HT1080 (cell line): ENCODE measurements at regions not wholly inside any gene's neighbourhood (a gene's known extent, or its start where the extent isn't known, plus 50 kb on each side); places are given as distances from the start of the nearest gene placed in this dataset. TPM values are rescaled to one million over a fixed set of nuclear protein-coding genes. Genes with fewer than 3 reads are reported as not detected.
"Not testable (repeated sequence)": the region's sequence is repeated elsewhere in the genome, so short reads cannot be mapped to it uniquely, and the experiment has no call there.

ENCODE experiments used
- DNase-seq: peaks from one replicate; pipeline ENCODE4 v3.0.0-alpha.2; 2015; ENCODE audit warnings: low read depth
- small RNA-seq: library from RNA; depleted of rRNA; stranded (forward); fragments of <200 nt; gene quantifications from one replicate; pipeline ENCODE3, GENCODE V24; 2014

GRCh38 chr2:91604629-91605028, 2913.2 kb downstream of the RPIA start:
- not testable (repeated sequence) for DNase-seq

GRCh38 chr2:91623739-91624138, 2932.3 kb downstream of the RPIA start:
- not testable (repeated sequence) for DNase-seq

GRCh38 chr2:91628471-91628870, 2937.0 kb downstream of the RPIA start:
- DNase-seq: not testable (repeated sequence)

- peak; percentile 65 for DNase-seq
These were observed 2965.7 kb downstream of the RPIA start for GRCh38 chr2:91657193-91657592.

- DNase-seq: not testable (repeated sequence)
These were observed 2966.9 kb downstream of the RPIA start for GRCh38 chr2:91658336-91658735.

- DNase-seq: not testable (repeated sequence)
These were observed 2967.9 kb downstream of the RPIA start for GRCh38 chr2:91659189-91659916.

- peak; percentile 52 for DNase-seq
These were observed 2968.4 kb downstream of the RPIA start for GRCh38 chr2:91659917-91660275.

- not testable (repeated sequence) for DNase-seq
These were observed 2975.9 kb downstream of the RPIA start for GRCh38 chr2:91667341-91667740.

- not testable (repeated sequence) for DNase-seq
These were observed 2994.1 kb downstream of the RPIA start for GRCh38 chr2:91685541-91685940.

- DNase-seq: not testable (repeated sequence)
These were observed 2994.6 kb downstream of the RPIA start for GRCh38 chr2:91686046-91686445.

Small RNAs in the stretch of these regions (small RNA-seq; reads per million reads assigned to genes)
- not detected for gene AC233266.1
- not detected for gene RNA5SP100
